AG08396 (cell line): ENCODE measurements at regions not wholly inside any gene's neighbourhood (a gene's known extent, or its start where the extent isn't known, plus 50 kb on each side); places are given as distances from the start of the nearest gene placed in this dataset.

Experiments used
- DNase-seq: peaks from one replicate; pipeline ENCODE4 v3.0.0; 2012; ENCODE audit warnings: low spot score, mixed read lengths

DNA sequence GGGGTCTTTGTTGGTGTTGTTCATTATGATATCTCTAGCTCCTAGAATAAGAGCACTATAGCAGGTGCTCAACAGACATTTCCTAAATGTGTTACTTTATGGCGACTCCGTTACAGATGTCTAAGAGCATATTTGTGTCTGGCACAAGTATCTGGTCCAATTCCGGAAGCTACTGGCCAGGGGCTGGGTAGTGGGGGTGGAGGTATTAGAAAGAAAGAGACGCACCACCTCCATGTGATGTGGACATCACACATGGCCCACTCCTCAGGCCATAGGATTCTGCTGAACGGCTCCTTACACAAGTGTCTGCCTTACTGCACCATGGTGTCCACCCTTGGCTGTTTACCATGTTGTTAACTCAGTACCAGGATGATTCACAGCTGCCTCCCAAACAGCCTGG is 296.8 kb upstream of the MKI67 start:
- no peak for DNase-seq

DNA sequence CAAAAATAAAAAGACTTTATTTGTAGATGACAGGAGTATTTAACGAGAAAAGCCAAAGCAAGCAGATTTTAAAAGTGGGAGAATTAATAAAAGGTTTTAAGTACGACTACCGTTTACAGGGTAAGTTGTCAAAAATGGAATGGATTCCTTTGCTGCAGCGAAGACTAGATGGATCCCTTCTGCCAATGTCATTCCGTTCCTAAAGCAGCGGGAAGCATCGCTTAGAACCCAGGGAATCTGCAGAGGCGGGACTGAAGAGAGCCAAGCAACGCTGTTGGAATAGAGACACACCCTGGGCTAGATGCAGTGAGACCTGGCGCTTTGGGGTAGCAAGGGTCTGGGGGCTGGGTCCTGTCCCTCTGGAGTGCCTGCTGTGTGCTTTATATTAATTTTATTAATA is 303.1 kb upstream of the MKI67 start:
- no peak for DNase-seq

GRCh38 chr10:128429835-128430513 is 303.8 kb upstream of the MKI67 start:
- no peak for DNase-seq

DNA sequence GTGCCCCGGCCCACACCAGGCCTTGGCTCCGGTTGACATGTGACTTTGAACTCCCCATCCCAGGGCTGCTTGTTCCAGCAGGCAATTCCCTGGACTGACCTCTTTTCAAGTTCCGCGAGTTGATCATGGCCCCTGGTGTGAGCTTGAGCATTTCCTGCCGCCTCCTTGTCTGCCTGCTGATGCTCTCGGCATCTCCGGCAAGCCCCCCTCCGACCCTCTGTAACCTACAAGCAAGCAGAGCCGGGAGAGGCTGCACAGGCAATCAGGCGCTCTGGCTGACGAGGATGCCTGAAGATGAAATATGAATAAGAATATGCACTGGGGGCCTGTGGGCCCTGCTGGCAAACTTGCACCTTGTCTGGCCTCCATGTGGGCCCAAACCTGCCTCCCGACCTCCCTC is 304.9 kb upstream of the MKI67 start:
- no peak for DNase-seq

DNA sequence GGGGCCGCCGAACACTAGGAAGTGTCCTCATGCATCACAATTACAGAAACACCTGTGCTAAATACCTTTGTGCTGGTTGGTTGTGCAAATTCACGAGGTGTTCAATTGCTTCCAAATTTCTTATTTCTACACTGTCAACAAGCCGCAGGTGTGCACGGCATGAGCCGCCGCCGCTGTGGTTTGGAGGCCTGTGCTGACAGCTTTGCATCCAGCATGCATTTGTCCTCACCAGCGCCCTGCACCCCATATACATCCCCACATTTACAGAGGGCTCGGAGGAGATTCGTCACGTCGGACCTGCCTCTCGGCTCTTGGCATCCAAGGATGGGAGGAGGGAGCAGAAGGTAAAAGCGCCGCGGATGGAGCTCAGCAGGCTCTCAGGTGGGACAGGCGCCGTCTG is 305.3 kb upstream of the MKI67 start:
- DNase-seq: no peak

GRCh38 chr10:128432011-128432410 is 305.8 kb upstream of the MKI67 start:
- no peak for DNase-seq

DNA sequence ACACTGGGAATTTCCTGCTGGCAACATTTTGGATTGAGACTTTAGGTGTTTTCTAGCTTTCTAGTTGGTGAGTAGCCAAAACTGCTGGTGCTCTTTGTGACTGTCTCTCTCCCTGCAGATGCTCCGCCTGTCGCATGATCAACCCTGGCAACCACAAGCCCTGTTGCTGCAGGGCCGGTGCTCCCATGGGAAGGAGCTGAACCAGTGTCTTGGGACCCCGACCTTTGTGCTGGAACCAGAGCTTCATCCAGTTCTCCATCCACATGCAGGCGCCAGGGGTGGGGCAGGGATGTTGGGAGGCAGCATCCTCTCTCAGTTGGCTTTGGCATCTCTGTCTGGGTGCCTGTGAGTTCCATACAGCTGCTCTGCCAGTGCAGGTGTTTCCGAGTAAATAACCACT is 306.2 kb upstream of the MKI67 start:
- DNase-seq: no peak

DNA sequence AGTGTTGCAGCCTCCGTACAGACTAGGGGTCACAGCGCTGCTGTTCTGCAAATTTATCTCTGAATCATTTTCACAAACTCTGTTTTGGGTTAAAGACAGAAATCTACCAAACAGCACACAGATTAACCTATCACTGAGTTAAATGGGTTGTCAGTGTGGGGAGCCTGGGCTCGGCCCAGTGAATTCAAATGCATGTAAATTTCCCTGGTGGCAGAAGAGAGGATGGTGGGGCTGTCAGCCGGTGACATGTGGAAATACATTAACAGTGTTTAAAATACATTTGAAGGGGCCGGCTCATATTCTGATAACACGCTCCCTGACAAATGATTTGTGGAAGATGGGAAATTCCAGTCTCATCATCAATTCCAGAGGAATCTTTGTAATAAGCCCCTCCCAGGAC is 309.6 kb upstream of the MKI67 start:
- DNase-seq: no peak

GRCh38 chr10:128437786-128438345 is 311.6 kb upstream of the MKI67 start:
- DNase-seq: no peak

DNA sequence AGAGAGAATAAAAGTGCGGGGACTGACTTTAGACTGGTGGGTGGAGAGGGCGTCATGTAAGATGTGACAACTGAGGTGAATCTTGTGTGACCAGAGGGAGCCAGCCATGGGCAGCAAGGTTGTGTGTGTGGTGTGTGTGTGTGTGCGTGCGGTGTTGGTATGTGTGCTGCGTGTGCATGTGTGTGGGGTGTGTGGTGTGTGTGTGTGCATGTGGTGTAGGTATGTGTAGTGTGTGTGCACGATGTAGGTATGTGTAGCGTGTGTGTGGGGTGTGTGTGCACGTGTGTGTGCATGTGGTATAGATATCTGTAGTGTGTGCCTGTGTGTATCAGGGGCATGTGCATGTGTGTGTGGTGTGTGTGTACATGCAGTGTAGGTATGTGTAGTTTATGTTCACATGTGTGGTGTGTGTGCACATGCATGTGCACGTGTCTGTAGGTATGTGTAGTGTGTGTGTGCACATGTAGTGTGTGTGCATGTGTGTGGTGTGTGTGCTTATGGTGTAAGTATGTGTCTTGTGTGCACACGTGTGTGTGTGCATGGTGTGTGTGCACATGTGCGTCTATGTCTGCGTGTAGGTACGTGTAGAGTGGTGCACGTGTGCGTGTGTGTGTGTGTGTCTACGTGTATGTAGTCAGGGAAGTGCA is 312.3 kb upstream of the MKI67 start:
- DNase-seq: no peak

- DNase-seq: no peak
Observed at GRCh38 chr10:128440513-128441160, 314.4 kb upstream of the MKI67 start.

DNA sequence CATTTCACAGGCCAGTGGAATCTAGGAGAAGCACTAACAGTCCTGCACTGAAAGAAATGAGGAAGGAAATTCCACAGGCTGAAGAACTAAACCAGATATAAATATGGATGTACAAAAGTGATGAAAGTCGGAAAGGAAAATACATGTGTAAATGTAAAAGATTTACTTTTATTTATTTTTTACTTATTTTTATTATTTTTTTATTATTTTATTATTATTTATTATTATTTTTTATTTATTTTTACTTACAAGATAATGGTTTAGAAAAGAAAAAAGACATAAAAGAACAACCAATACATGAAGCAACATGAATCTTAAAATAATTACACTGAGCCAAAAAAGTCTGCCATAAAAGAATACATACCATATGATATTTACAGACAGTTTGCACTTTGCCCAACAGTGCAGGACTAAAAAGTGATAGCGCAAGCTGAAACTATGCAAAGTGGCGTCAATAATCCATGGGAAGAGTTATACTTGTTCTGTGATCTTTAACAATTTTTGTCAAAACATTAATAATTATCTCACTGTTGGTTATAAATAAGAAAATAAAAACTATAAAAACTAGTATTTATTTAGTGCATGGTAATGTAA is 317.8 kb upstream of the MKI67 start:
- DNase-seq: no peak

- no peak for DNase-seq
Observed at GRCh38 chr10:128448796-128449195, 322.6 kb upstream of the MKI67 start.

DNA sequence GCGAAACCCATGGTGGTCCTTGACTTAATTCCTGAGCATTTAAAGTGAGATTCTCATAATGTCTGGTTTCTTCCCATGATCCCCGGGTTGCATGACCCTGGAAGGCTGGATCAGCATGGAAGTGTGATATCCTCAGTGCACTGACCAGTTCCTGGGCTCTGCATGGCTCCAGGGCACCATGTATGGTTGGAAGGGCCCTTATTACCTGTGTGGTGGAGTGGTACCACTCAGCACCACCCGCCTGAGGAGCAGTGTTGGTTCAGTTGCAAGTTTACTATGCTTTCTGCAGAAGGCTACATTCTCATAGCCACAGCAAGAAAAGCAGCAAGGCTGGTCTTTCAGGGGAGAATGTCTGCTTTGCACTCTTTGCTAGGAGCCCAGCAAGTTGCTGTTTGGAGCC is 325.7 kb upstream of the MKI67 start:
- DNase-seq: no peak

- DNase-seq: no peak
Observed at GRCh38 chr10:128456271-128456670, 330.0 kb upstream of the MKI67 start.

DNA sequence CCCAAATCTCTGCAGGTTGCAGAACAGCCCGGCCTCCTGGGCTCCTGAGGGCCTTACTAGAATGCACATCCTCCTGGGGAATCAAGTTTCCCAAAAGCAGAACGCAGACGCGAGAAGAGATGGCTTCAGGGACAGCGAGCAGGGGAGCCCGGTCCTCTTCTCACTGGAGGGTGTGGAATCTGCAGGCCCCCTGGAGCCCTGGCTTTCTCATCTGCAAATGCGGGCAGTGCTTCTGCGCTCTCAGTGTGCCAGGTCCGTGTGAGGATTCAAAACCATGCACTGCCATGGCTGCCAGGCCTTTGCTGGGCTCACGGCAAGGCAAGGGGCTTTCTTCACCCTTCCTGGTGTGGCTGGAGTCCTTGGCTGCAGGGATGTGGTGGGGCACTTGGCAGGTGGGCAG is 330.9 kb upstream of the MKI67 start:
- no peak for DNase-seq

- no peak for DNase-seq
Observed at GRCh38 chr10:128461991-128462390, 335.8 kb upstream of the MKI67 start.

DNA sequence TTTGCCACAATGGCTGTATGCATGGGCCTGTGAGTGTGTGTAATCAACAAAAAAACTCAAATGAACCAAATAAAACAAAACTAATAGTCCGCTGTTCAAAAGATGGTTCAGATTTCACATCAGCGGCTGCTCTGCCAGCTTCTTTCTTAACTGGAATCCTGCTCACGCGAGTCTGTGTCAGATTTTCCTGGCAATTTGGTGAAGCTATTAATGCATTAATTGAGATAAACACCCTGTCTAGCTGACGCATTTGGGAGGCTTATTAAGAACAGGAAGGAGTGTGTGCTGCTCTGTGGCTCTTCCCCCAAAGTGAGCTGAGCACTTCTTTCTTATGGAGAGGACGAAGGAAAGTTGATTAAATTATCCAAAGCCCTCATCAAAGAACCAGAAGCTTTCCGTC is 336.6 kb upstream of the MKI67 start:
- no peak for DNase-seq

DNA sequence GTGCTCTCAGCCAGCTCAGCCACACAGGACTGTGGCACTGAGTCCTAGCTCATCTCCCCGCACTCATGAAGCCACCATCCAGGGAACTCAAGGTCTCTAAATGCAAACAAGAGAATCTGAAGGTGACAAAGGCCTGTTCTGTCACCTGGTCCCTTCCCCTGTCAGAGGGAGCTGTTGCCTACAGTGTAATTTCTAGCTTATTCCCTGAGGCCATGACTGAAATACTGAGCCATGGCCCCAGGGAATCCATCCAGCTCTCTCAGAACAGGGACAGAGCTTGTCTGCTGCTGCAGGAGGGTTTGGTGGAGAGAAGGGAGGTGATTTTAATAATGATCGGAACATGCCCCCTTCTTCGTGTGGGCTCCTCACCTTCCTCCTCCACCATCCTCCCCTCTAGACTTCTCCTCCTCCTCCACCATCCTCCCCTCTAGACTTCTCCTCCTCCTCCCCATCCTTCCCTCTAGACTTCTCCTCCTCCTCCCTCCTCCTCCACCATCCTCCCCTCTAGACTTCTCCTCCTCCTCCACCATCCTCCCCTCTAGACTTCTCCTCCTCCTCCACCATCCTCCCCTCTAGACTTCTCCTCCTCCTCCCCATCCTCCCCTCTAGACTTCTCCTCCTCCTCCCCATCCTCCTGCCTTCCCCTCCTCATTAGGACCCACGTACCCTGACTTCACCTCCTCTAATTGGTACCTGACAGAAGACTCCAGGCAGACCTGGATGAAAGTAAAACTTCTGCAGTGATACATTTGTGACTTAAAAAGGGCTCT is 338.0 kb upstream of the MKI67 start:
- no peak for DNase-seq

DNA sequence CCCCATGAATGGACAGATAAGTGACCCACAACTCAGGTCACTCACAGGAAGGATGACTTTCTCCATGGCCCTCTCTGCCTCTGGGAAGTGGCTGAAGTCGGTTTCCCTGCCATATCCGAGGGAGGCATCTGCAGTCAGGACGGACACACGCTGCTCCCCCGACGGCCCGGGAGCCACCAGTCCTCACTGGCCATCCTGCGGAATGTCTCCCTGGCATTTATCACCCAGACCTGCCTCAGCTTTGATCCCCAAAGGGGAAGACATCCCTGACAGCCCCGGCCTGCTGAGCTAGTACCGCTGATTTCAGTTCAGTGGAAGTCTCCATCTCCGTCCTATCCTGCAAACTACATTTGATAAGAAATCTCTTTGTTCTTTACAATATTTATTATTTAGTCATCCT is 339.5 kb upstream of the MKI67 start:
- DNase-seq: no peak

DNA sequence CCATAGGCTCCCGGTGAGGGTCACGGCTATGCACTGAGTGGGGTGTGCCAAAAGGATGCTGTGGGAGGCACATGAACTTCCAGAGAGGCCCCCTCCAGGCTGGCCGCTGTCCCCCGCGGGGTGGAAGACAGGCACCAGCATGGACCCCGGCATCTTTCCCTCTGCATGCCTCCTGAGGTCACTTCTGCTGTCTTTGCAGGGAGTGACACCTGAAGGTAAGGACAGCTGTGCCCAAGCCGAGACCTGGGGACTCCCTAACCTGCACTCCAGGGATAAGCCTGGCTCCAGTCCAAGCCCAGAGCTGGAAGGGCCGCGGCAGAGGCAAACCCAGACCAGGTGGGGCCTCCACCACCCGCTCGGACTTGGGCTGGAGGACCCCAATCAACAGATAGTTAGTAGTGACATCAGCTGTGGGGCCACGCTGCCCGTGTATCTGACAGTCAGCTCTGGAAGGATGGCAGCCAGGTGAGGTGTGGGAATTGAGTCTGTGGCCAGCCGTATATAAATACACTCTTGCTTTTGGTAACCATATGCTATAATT is 340.7 kb upstream of the MKI67 start:
- no peak for DNase-seq

DNA sequence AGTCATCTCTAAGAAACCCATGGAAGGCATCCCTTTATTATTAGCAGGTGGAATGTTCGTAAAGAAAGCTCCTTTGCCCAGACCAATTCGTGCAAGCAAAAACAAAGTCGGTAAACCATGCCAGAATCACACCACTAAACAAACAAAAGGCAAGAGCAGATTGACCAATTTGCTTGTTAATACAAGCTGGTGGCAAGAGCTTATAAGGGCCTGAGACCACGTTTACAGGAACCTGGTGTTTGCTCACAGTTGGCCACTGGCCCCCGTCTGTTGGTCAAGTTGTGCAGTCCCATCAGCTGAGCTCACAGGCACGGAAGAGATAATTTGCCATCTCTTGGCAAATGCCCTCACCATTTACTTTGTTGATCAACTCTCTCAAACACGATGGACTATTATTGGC is 342.2 kb upstream of the MKI67 start:
- no peak for DNase-seq
